Lower leg skin (tissue), 4 donors: ENCODE measurements at regions not wholly inside any gene's neighbourhood (a gene's known extent, or its start where the extent isn't known, plus 50 kb on each side); places are given as distances from the start of the nearest gene placed in this dataset.

Experiments
- DNase-seq, 2 donors: peaks; one replicate each; pipeline ENCODE4 v3.0.0-alpha.2; 2019; ENCODE audit warnings: low spot score in 2 of 2
- H3K4me3 ChIP-seq: fragments of 200-600 bp; sonication (generic); 2 replicates; pipeline ENCODE4 v1.5.1; 2017; ENCODE audit warnings: mild to moderate bottlenecking, low read depth; ENCODE audit not compliant: poor library complexity, severe bottlenecking
- CTCF ChIP-seq, 3 donors: fragments of 450-650 bp; IDR thresholded peaks; one replicate each; pipeline ENCODE4 v1.5.1; 2016; ENCODE audit warnings: antibody characterized with exemption in 3 of 3, mild to moderate bottlenecking in 3 of 3, moderate library complexity in 2 of 3
- POLR2A ChIP-seq, 2 donors: fragments of 450-650 bp; IDR thresholded peaks; one replicate each; pipeline ENCODE4 v1.6.1; 2016 to 2017; ENCODE audit warnings: antibody characterized with exemption in 2 of 2, mild to moderate bottlenecking in 1 of 2, moderate library complexity in 1 of 2
- WGBS, 2 donors: methylation state at CpG; one replicate each; pipeline ENCODE4 v1.1.5; 2018; 5-methylcytosine and 5-hydroxymethylcytosine counted together
- intact Hi-C: fragments of 100-400 bp; cut with DNase I; formaldehyde crosslinking; loops from one replicate; pipeline ENCODE4 v1.15.0; 2023; ENCODE audit warnings: low total_unique reads

GRCh38 chr4:33160126-33160525, 2440.0 kb downstream of the PCDH7 start:
- TF ChIP-seq POLR2A (IDR thresholded peaks at IDR 0.05) (no peak), CTCF (IDR thresholded peaks at IDR 0.05) (no peak)
- DNase-seq: peak in 1 of 2 donors; percentile 13
- intact Hi-C loops: no loop called here
- WGBS, 2 donors: 36 to 38% methylated on average over 2 of the region's 2 CpGs
- no peak overlapping the region for H3K4me3 ChIP-seq

GRCh38 chr4:33161202-33161601, 2441.0 kb downstream of the PCDH7 start:
- intact Hi-C loops: no loop called here
- H3K4me3 ChIP-seq: no peak overlapping the region
- no peak for DNase-seq
- TF ChIP-seq CTCF (IDR thresholded peaks at IDR 0.05) (no peak), POLR2A (IDR thresholded peaks at IDR 0.05) (no peak)
- WGBS, 2 donors: 97 to 98% methylated on average over 4 of the region's 4 CpGs

- no peak overlapping the region for H3K4me3 ChIP-seq
- TF ChIP-seq CTCF (IDR thresholded peaks at IDR 0.05) (no peak), POLR2A (IDR thresholded peaks at IDR 0.05) (no peak)
- intact Hi-C loops: no loop called here
- DNase-seq: no peak
These were observed 2442.0 kb downstream of the PCDH7 start for GRCh38 chr4:33162122-33162521.

- intact Hi-C loops: no loop called here
- no peak for DNase-seq
- WGBS, 2 donors: 51 to 60% methylated on average over 1 of the region's 1 CpG
- no peak overlapping the region for H3K4me3 ChIP-seq
- TF ChIP-seq POLR2A (IDR thresholded peaks at IDR 0.05) (no peak), CTCF (IDR thresholded peaks at IDR 0.05) (no peak)
These were observed 2451.8 kb downstream of the PCDH7 start for GRCh38 chr4:33171873-33172525.

GRCh38 chr4:33176566-33176965, 2456.4 kb downstream of the PCDH7 start:
- DNase-seq: no peak
- 35 to 68% methylated on average over 1 of the region's 1 CpG for WGBS, 2 donors
- H3K4me3 ChIP-seq: no peak overlapping the region
- intact Hi-C loops: no loop called here
- TF ChIP-seq POLR2A (IDR thresholded peaks at IDR 0.05) (no peak), CTCF (IDR thresholded peaks at IDR 0.05) (no peak)

GRCh38 chr4:33184657-33185290, 2464.6 kb downstream of the PCDH7 start:
- DNase-seq: no peak
- intact Hi-C loops: no loop called here
- TF ChIP-seq POLR2A (IDR thresholded peaks at IDR 0.05) (no peak), CTCF (IDR thresholded peaks at IDR 0.05) (no peak)
- H3K4me3 ChIP-seq: no peak overlapping the region
- WGBS, 2 donors: 60 to 62% methylated on average over 2 of the region's 2 CpGs
